Gastrocnemius medialis (tissue), 4 donors: ENCODE measurements at regions not wholly inside any gene's neighbourhood (a gene's known extent, or its start where the extent isn't known, plus 50 kb on each side); places are given as distances from the start of the nearest gene placed in this dataset.

Experiments
- ATAC-seq, 2 donors: fragments of 150-250 bp; one replicate each; pipeline ENCODE4 v1.9.1; 2016
- DNase-seq, 2 donors: peaks; one replicate each; pipeline ENCODE4 v3.0.0-alpha.2; 2019
- H3K27ac ChIP-seq, 4 donors: fragments of 200-600 bp; sonication (generic); 1 replicate in 1 of 4; 2 replicates in 3 of 4; pipeline ENCODE4 v1.5.1; 2016 to 2018; ENCODE audit warnings: mild to moderate bottlenecking in 2 of 4, moderate library complexity in 1 of 4
- H3K27me3 ChIP-seq, 3 donors: fragments of 200-600 bp; sonication (generic) in 2 of 3; 1 replicate in 1 of 3; 2 replicates in 2 of 3; pipeline versions ENCODE4 v1.5.1 to v1.6.0; 2016 to 2019; ENCODE audit warnings: mild to moderate bottlenecking in 1 of 3, moderate library complexity in 1 of 3
- H3K36me3 ChIP-seq, 2 donors: fragments of 200-600 bp; sonication (generic) in 1 of 2; one replicate each; pipeline ENCODE4 v1.5.1; 2017 to 2018
- H3K4me1 ChIP-seq, 2 donors: fragments of 200-600 bp; sonication (generic) in 1 of 2; one replicate each; pipeline ENCODE4 v1.5.1; 2016 to 2017; ENCODE audit warnings: mild to moderate bottlenecking in 2 of 2
- H3K4me3 ChIP-seq, 4 donors: fragments of 200-600 bp; sonication (generic) in 3 of 4; 1 replicate in 1 of 4; 2 replicates in 3 of 4; pipeline ENCODE4 v1.5.1; 2016 to 2019; ENCODE audit warnings: mild to moderate bottlenecking in 2 of 4
- H3K9me3 ChIP-seq, 3 donors: fragments of 200-600 bp; sonication (generic) in 2 of 3; 1 replicate in 1 of 3; 2 replicates in 2 of 3; pipeline ENCODE4 v1.5.1; 2016 to 2019
- CTCF ChIP-seq, 5 experiments: fragments of 450-650 bp in 3 of 5; fragments of 200-600 bp in 2 of 5; sonication (generic) in 2 of 5; IDR thresholded peaks in 4 of 5; conservative IDR thresholded peaks in 1 of 5; 1 replicate in 4 of 5; 2 replicates in 1 of 5; pipeline ENCODE4 v1.5.1; 2016 to 2019; ENCODE audit warnings: antibody characterized with exemption in 5 of 5, mild to moderate bottlenecking in 3 of 5, moderate library complexity in 3 of 5
- POLR2A ChIP-seq, 2 donors: fragments of 450-650 bp; IDR thresholded peaks; one replicate each; pipeline ENCODE4 v1.6.1; 2017; ENCODE audit warnings: antibody characterized with exemption in 2 of 2, mild to moderate bottlenecking in 2 of 2, moderate library complexity in 2 of 2
- in situ Hi-C, 4 donors: fragments of 200-750 bp; cut with MboI; loops; one replicate each; pipeline versions ENCODE4 v1.15.0 to v1.8.0; 2017; ENCODE audit warnings: low sequenced_read_pairs in 4 of 4
- intact Hi-C: fragments of 100-400 bp; cut with DNase I; formaldehyde crosslinking; loops from one replicate; pipeline ENCODE4 v1.15.1; 2023; ENCODE audit warnings: low total_unique reads

GRCh38 chr2:138871312-138871711 lies 91.1 kb upstream of the NXPH2 start:
- DNase-seq (no peak), ATAC-seq (no peak)
- no peaks in the 10 kb centered on the region for H3K27me3 ChIP-seq
- H3K4me1 ChIP-seq = no peaks in the 10 kb centered on the region
- in situ Hi-C loops = no loop called here
- no peak overlapping the region for H3K27ac ChIP-seq
- TF ChIP-seq POLR2A (IDR thresholded peaks at IDR 0.05) = no peak
- no peak for TF ChIP-seq CTCF (IDR thresholded peaks at IDR 0.05 in 4 of 5, conservative IDR thresholded peaks at IDR 0.05 in 1 of 5)
- no peaks in the 10 kb centered on the region for H3K9me3 ChIP-seq
- intact Hi-C loops = no loop called here
- H3K36me3 ChIP-seq = no peaks in the 10 kb centered on the region
- H3K4me3 ChIP-seq = no peak overlapping the region

- Histone ChIP-seq H3K4me3 (no peak overlapping the region), H3K27me3 (no peaks in the 10 kb centered on the region), H3K27ac (no peak overlapping the region), H3K4me1 (no peaks in the 10 kb centered on the region), H3K9me3 (no peaks in the 10 kb centered on the region), H3K36me3 (no peaks in the 10 kb centered on the region)
- TF ChIP-seq CTCF (IDR thresholded peaks at IDR 0.05 in 4 of 5, conservative IDR thresholded peaks at IDR 0.05 in 1 of 5) = no peak
- TF ChIP-seq POLR2A (IDR thresholded peaks at IDR 0.05) = no peak
- intact Hi-C loops = no loop called here
- in situ Hi-C loops = no loop called here
- DNase-seq (no peak), ATAC-seq (no peak)
Measured at GRCh38 chr2:138867341-138867740, 87.2 kb upstream of the NXPH2 start.

GRCh38 chr2:138866797-138867196 lies 86.6 kb upstream of the NXPH2 start:
- Histone ChIP-seq H3K4me1 (no peaks in the 10 kb centered on the region), H3K9me3 (no peaks in the 10 kb centered on the region), H3K4me3 (no peak overlapping the region), H3K36me3 (no peaks in the 10 kb centered on the region), H3K27me3 (no peaks in the 10 kb centered on the region), H3K27ac (no peak overlapping the region)
- TF ChIP-seq POLR2A (IDR thresholded peaks at IDR 0.05) (no peak), CTCF (IDR thresholded peaks at IDR 0.05 in 4 of 5, conservative IDR thresholded peaks at IDR 0.05 in 1 of 5) (no peak)
- in situ Hi-C loops (no loop called here), intact Hi-C loops (no loop called here)
- no peak for DNase-seq
- no peak for ATAC-seq

GRCh38 chr2:138853761-138854160 lies 73.6 kb upstream of the NXPH2 start:
- no peaks in the 10 kb centered on the region for H3K27me3 ChIP-seq
- H3K36me3 ChIP-seq = no peaks in the 10 kb centered on the region
- in situ Hi-C loops = no loop called here

More at GRCh38 chr2:138853761-138854160, 73.6 kb upstream of the NXPH2 start:
- no peak overlapping the region for H3K27ac ChIP-seq
- H3K4me1 ChIP-seq = no peaks in the 10 kb centered on the region
- TF ChIP-seq CTCF (IDR thresholded peaks at IDR 0.05 in 4 of 5, conservative IDR thresholded peaks at IDR 0.05 in 1 of 5) (no peak), POLR2A (IDR thresholded peaks at IDR 0.05) (no peak)
- DNase-seq (no peak), ATAC-seq (no peak)
- intact Hi-C loops = no loop called here
- no peaks in the 10 kb centered on the region for H3K9me3 ChIP-seq
- no peak overlapping the region for H3K4me3 ChIP-seq
